GM19452 (cell line): ENCODE measurements at regions not wholly inside any gene's neighbourhood (a gene's known extent, or its start where the extent isn't known, plus 50 kb on each side); places are given as distances from the start of the nearest gene placed in this dataset.

Source experiments
- ATAC-seq: cut with Tn5 transposase; IDR thresholded peaks from one replicate; pipeline ENCODE4 v1.9.1; 2021; ENCODE audit not compliant: unreplicated experiment

GRCh38 chr18:65017372-65017760 lies 733.4 kb upstream of the CDH7 start:
- no peak for ATAC-seq

DNA sequence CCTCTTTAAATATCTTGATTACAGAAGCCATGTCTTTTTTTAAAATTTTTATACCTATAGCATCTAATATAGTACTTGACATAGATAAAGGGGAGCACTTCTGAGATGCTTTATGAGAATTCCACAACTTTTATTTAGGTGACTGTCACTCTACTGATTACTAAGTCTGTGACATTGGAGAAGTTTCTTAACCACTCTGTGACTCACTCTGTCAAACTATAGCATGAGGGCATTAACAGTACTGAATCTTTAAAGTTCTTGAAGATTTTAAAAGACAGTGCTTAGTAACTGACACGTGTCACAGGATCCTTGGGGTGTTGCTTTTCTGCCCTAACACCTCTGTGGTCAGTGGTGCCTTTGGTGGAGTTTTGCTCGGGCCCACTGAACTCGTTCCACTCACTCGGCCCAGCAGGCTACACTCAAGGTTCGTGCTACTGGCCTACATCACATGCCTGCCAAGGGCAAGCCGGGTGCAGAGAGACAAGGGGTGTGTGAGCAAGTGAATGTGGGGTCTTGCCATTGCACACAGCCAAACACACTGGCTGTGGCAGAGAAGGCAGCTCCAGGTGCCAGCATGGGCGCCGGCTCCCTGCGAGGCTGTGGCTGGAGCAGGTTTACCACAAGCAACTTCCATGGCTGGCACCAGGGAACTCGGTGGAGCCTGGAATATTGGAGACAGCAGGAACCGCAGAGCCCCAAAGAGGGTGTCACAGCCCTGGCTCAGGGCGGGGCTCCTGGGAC lies 734.0 kb upstream of the CDH7 start:
- no peak for ATAC-seq

- no peak for ATAC-seq
These were observed 756.4 kb upstream of the CDH7 start for GRCh38 chr18:64994370-64994769.

GRCh38 chr18:64993695-64994094 lies 757.1 kb upstream of the CDH7 start:
- ATAC-seq = no peak

DNA sequence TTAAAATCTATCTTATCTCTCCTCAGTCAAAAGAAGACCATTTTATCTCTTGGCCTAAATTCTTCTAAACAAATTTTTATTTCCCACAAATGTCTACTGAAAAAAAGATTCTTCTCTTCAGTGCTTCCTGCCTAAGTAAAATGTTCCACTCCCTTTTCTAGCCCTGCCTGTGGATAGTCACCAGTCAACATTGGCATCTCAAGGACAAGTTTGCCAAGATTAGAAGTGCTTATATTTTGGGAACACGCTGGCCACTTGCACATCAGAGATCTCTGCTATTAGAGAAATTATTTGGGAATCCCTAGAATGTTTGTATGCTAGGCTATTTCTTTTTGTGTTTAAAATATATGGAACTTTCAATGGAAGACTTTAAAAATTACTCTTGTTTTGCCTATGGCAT lies 758.2 kb upstream of the CDH7 start:
- ATAC-seq = no peak

GRCh38 chr18:64991102-64991501 lies 759.7 kb upstream of the CDH7 start:
- ATAC-seq = no peak

- no peak for ATAC-seq
These were observed 763.8 kb upstream of the CDH7 start for GRCh38 chr18:64986906-64987495.

DNA sequence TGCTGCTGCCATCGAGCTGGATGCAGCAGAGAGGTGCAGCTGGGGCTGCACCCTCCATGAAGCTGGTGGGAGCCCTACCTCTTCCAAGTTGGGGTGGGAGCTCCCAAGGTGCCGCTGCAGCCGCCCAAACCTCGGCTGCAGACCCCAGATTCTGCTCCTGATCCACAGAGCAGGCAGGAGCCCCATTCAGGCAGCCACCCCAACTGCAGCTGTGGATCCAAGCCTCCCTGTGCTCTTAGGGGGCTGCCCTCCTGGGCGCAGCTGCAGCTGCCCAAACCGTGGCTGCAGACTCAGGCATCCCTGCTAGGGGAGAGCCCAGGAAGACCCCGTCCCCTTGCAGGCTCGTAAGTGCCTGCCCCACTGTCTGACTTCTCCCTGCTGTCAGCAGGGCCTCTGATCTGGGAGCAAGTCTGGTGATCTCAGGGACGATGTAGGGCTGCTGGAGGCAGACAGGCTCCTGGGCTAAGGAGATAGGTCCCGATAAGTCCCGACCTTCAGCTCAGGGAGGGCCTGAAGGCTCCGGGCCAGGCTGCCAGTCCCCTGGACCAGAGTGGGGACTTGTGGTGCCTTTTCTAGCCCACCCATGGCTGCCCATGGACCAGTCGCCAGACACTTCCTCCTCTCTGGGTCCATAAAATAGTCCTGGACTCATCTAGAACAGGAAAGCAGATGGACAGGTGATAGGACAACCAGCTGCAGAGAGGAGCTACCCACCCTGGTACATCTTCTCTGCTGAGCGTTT lies 767.1 kb upstream of the CDH7 start:
- no peak for ATAC-seq

DNA sequence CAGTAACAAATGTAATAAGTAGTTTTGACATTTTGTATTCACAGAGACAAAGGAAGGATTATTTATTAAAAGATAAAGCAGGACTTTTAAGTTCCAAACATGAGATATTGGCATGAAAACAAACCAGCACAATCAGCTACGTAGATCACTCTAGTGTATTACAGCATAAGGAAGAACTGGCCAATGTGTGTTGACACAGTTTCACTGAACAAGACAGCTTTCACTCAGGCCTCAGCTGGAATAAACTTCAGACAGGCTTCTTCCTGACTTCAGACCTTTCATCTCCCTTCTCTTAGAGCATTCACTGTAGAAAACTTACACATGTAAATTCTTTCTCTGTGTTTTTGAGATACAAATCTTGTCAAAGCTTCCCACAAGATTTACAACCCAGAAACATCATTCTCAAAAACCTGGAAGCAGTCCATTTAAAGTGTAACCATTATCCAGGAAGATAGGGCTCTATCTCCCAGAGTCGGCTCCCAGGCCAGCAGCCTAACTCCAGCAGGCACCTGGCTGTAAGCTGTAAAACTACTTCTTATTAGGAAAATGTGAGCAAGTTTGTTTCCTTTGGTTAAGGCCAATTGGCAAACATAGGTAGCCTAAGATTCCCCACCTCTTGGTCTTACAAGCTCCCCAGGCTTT lies 768.3 kb upstream of the CDH7 start:
- no peak for ATAC-seq

DNA sequence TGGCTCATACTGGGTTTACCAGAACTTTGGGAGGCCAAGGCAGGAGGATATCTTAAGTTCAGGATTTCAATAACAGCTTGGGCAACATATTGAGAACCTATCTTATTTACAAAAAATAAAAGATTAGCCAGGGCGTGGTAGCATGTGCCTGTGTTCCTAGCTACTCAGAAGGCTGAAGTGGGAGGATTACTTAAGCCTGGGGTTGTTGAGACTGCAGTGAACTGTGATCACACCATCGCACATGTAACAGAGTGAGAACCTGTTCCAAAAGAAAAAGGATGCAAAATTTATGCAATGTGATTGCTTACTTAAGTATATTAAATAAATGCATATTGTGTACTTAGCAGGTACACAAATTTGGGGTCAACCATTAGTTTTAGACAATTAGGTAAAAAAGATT lies 768.9 kb upstream of the CDH7 start:
- no peak for ATAC-seq

DNA sequence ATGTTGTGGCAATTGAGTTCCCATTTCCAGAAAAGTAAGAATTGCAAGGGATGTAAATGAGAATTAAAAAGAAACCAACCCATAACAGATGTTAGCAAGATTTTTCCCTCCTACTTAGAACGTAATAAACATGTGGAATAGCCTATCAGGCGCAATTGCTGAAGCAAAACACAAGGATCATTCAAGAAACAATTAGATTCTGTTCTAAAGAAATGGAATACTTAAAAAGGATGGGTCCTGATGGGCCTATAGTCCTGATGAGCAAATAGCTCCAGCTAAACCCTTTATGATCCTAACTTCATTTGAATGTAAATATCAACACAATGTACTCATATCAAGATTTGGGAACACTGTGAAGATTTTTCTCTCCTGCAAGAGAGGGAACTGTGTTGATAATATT lies 771.0 kb upstream of the CDH7 start:
- no peak for ATAC-seq

- ATAC-seq = no peak
These were observed 776.3 kb upstream of the CDH7 start for GRCh38 chr18:64974391-64975125.

GRCh38 chr18:64972545-64972944 lies 778.3 kb upstream of the CDH7 start:
- no peak for ATAC-seq

GRCh38 chr18:64966667-64967066 lies 784.1 kb upstream of the CDH7 start:
- ATAC-seq = no peak

DNA sequence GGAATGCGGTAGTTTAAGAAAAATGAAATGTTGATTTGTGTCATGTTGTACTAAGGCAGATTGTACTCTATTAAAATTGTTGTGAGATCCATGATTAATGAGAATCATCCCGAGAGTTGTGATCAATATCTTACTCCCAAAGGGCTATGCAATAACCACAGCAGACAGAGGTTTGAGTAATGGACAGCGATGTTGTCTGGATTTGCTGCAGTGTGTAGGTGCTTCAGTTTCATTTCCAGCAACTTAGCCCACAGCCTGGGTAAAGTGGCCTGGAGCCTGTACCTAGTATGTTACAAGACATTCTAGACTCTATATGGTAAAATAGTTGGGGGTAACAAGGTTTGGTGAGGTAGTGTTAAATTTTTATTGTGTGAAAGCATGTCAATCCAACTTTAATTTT lies 794.3 kb upstream of the CDH7 start:
- ATAC-seq = no peak

DNA sequence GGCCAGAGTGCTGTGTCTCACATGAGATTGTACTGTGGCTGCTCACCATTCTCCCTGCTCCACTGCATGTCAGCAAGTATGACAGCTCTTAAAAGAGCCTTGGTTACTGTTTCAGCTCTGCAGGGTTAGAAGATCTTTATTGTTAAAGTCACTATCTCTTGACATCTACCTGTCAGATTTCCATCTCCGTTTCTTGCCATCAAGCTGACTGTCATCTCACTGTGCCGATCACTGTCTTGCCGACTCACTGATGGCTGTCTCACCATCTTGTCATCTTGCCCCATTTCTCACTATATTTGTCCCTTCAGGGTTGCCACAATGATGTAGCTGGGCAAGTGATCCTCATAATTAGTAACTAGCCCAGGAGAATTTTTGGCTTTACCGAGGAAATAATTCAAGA lies 800.9 kb upstream of the CDH7 start:
- ATAC-seq = no peak

DNA sequence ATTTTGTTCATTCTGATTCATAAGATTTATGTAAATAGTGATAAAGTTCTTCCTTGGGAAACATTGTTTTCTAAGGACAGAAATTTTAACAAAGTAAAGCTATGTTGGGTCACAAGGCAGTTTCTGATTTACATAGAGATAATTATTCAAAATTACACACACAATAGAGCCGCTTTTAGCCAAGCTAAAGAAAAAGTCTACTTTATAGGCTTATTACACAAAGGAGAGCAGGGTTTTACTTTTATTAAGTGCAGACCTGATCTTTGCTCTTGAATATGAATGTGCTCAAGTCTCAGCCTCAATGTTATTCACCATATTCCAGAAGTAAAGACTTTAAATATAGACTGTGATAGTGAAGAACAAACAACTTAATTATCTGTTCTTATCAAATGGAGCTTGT lies 787.8 kb upstream of the LINC00305 start:
- ATAC-seq = no peak

DNA sequence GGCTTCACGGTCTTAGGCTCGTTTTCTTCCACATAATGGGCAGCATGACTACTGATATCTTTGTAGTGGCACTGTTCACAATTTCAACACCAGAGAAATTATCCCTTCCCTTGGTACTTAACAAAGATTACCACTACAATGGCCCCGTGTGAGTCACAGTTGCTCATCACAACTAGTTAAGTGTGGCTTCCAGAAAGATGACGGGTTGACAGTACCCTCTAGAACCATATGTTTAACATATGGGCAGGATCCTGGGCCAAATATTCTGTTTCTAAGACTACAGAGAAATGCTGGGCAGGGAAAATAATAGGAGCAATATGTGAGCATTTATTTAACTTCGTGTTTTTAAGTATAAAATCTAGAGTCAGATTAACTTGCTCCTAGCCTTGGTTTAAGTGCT lies 780.1 kb upstream of the LINC00305 start:
- ATAC-seq = no peak

GRCh38 chr18:64919971-64920570 lies 771.2 kb upstream of the LINC00305 start:
- ATAC-seq = no peak

GRCh38 chr18:64918851-64919250 lies 770.0 kb upstream of the LINC00305 start:
- ATAC-seq = no peak

- no peak for ATAC-seq
These were observed 744.5 kb upstream of the LINC00305 start for GRCh38 chr18:64893349-64893748.
